GM10248 (cell line): ENCODE measurements at regions not wholly inside any gene's neighbourhood (a gene's known extent, or its start where the extent isn't known, plus 50 kb on each side); places are given as distances from the start of the nearest gene placed in this dataset.

Experiments used
- CTCF ChIA-PET: fragments of 300-600 bp; sonication (Branson Sonifier 250); formaldehyde crosslinking; extraction: SDS; loops from one replicate; lab custom pipeline; 2021; ENCODE audit warnings: antibody characterized with exemption; lab: Yijun Ruan, JAX
- POLR2A ChIA-PET: fragments of 350-650 bp; sonication (Branson Sonifier 250); formaldehyde crosslinking; extraction: SDS; loops from one replicate; lab custom pipeline; 2020; ENCODE audit warnings: antibody characterized with exemption; lab: Yijun Ruan, JAX
- DNase-seq: peaks from one replicate; pipeline ENCODE4 v3.0.0; 2012; ENCODE audit errors: extremely low spot score
- CTCF ChIP-seq: IDR thresholded peaks from 2 replicates; pipeline ENCODE4 v1.5.1; 2012; ENCODE audit warnings: mild to moderate bottlenecking, low read depth; ENCODE audit errors: extremely low read depth, missing control alignments, control extremely low read depth

DNA sequence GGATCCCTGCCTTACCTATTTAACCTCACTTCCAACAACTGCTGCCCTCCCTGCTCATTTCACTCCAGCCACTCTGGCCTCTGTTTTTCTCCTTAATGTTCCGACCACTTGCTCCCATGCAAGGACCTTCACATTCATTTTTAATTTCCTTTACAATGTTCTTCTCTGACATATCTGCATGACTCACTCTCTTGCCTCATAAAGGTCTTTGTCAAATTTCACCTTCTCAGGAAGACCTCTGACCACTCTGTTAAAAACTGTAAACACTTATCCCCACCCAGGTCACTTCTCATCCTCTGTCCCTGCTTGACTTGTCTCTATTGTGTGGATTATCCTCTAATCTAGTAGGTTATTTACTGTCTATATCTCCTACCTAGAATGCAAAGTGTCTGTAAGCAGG, 751.2 kb downstream of the BRINP1 start:
- CTCF ChIA-PET: no interaction called here
- TF ChIP-seq CTCF: no peak
- DNase-seq: no peak
- POLR2A ChIA-PET: no interaction called here

GRCh38 chr9:118618849-118619248, 750.4 kb downstream of the BRINP1 start:
- no peak for TF ChIP-seq CTCF
- ChIA-PET POLR2A (no interaction called here), CTCF (no interaction called here)
- DNase-seq: no peak

- ChIA-PET POLR2A (no interaction called here), CTCF (interaction anchor here (1.0 kb wide), 1 partner anchor 13 kb away, joined by 3 read pairs; no protein-coding TSS in a partner anchor)
- TF ChIP-seq CTCF: no peak
- no peak for DNase-seq
Observed at GRCh38 chr9:118624608-118625007, 744.6 kb downstream of the BRINP1 start.

- no peak for TF ChIP-seq CTCF
- POLR2A ChIA-PET: no interaction called here
- no peak for DNase-seq
- CTCF ChIA-PET: no interaction called here
Observed at GRCh38 chr9:118630079-118630478, 739.2 kb downstream of the BRINP1 start.

DNA sequence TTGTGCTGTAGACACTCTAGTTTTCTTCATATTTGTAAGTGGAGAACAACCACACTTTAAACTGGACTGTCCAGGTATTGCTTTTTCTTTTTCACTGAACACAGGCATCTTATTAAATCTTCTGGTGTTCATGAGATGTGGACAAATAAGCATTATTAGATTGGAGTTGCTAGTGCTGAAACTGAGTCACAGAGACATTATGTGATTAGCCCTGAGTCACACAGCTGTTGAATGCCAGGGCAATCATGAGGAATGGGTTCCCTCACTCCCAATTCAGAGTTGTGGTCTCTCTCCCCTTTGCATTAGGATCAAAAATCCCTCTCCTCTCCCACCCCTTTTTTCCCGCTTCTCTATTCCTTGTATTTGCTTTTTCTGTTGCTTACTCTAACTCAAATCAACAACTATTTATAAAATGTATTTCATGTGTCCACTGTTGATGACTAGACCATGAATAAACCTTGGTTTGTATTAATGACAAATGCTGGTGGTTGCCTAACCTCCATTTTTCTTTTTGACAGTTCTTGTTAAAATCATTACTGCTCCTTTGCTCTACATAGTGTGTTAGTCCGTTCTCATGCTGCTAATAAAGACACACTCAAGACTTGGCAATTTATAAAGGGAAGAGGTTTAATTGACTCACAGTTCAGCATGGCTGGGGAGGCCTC, 738.2 kb downstream of the BRINP1 start:
- POLR2A ChIA-PET: no interaction called here
- CTCF ChIA-PET: no interaction called here
- no peak for DNase-seq
- no peak for TF ChIP-seq CTCF

- no peak for DNase-seq
- ChIA-PET CTCF (no interaction called here), POLR2A (no interaction called here)
- no peak for TF ChIP-seq CTCF
Observed at GRCh38 chr9:118631956-118632355, 737.3 kb downstream of the BRINP1 start.
